ENCODE measurements at regions not wholly inside any gene's neighbourhood (a gene's known extent, or its start where the extent isn't known, plus 50 kb on each side); places are given as distances from the start of the nearest gene placed in this dataset.

DNA sequence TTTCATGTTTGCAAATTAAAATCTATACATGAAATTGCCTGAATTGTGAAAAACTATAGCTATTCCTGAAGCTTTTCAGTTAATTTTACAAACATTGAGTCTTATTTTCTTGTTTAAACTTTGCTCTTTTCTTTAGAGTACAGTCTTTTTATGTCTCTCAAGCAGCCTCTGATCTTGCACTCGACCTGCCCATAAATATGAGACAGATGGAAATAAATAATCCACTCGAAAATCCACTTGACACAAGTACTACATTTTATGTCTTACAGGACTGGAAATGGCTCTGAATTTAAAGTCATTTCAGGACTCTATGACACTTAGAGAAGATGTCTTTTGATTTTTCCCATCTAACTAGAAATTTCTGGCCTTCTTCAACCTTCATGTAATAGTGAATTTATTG lies 283.8 kb downstream of the USP25 start:
- DNase-seq (ENCODE audit: low read depth in 2 of 2) = no peak

DNA sequence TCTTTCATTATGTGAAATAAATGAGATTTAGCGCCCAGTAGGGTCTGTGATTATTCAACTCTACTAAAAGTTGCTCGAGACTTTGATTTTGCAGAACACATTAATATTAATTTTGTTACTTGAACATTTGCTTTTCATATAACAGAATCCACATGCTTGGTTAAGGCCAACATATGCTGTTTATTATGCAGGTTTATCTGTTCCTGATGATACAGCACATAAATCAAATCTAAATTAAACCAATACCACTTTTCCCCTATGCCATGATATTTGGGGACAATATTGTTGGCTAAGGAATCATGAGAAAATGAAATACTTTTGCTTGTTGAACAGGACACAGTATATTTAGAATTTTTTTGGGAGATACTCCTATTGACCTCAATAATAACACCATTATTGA lies 291.1 kb downstream of the USP25 start:
- no peak for DNase-seq (ENCODE audit: low read depth in 2 of 2)

DNA sequence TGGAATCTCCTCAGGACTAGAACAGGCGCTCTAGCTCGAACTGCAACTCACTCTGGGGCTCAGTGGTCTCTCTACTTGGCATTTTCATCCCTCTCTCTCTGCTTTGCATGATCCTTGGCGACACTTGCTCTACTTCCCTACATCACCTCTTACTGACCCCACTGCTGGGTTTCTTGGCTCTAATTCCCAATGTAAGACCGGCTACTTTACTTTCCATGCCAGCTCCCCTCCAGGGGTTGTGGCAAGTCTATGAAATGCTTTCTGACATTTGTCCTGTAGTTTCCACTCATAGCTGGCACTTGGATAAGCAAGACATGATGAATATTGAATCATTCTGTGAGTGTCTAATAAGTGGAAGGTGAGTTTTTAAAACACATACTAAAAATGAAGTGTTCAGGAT lies 292.3 kb downstream of the USP25 start:
- DNase-seq (ENCODE audit: low read depth in 2 of 2) = no peak

DNA sequence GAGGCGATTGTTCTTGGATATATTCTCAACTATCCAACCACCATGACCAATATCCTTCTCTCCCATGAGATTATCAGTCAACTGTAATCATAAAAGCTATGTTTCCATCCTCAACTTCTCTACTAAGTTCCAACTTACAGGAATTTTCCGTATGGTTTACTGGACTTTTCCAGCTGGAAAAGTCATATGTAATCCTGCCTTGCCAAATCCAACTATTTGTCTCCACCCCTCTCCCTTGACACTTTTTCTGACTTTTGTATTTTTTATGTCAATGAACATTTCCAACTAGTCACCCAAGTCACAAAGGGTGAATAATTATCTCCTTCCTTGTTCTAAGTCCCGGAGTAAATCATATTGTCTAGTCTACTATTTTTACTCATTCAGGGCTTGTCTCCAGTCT lies 293.1 kb downstream of the USP25 start:
- no peak for DNase-seq (ENCODE audit: low read depth in 2 of 2)

DNA sequence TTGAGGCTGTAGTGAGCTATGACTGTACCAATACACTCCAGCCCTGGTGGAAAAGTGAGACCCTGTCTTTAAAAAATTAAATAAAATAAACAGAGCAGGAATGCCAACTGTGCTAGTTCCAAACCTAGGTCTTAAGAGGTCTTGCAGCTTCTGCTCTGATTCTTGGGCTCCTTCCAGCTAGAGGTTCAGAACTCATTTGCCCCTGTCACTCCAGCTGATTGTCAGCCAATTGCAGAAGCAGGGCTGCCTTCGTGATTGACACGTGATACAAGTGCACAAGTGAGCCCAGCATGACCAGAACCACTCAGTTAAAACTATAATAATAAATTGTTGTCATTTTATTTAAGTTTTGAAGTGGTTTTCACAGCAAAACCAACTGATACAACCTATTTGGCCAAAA lies 298.4 kb downstream of the USP25 start:
- no peak for DNase-seq (ENCODE audit: low read depth in 2 of 2)

DNA sequence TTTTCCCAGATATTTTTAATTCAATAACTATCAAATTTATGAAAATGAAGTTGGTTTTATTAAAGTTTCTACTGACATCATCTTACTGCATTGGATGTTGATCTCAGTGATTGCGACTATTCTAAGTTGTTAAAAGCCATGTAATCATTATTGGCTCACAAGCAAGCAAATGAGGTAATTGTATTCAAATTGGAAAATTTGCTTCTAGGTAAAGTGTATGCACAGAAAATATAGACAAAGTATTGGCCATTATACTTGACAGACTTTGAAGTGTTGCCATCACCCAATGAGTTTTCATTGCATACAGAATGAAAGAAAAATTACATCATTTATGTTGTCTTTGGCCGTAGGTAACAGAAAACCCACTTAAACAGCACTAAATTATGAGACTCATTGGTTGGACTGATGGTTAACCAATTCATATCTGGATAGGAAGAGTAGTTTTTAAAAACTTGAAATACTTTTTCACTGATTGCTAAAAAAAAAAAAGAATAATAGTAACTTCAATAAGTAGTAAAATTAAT lies 299.2 kb downstream of the USP25 start:
- DNase-seq (ENCODE audit: low read depth in 2 of 2) = no peak

DNA sequence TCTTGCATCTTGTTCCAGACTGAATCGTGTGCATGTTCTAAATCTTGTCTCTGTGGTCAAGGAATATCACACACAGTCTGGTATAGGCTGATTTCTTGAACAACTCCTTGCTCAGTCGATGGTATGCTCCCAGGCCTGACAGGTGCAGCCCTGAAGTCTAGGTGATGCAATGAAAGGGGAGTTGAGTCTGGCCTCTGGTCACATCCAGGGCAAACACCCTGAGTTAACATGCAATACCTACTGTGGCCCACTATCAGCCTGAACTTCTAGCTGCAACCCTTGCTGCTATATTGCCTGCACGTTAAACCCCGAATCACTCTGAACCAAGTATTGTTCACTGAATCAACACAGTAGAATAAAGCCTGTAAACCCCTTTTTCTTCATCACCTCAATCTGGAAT lies 303.4 kb downstream of the USP25 start:
- no peak for DNase-seq (ENCODE audit: low read depth in 2 of 2)

GRCh38 chr21:16034446-16035190 lies 304.8 kb downstream of the USP25 start:
- DNase-seq (ENCODE audit: low read depth in 2 of 2) = no peak

DNA sequence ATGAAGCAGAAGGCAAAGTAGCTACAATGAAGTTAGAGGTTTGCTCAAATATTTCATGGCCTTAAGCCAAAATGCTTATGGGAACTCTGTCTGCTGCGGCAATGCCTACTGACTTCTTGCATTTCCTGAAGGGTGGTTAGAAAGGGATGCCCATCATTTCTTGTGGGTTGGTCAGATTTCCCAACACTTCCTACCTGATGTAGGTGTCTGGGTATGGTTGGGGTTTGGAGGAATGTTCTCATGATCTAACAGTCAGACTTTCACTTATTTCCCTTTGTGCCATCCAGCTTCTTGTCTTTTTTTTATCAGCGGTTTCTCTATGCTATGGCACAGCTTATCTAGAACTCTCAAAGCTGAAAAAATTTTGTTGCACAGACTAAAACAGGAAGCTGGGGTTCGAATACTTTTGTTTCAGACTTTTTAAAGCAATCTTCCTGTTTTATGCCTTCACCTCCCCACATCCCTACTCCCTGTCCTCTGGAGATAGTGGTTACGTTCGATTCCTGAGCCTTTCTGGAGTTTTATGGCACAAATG lies 307.7 kb downstream of the USP25 start:
- no peak for DNase-seq (ENCODE audit: low read depth in 2 of 2)

GRCh38 chr21:16040601-16041000 lies 310.8 kb downstream of the USP25 start:
- DNase-seq (ENCODE audit: low read depth in 2 of 2) = no peak

GRCh38 chr21:16044676-16045075 lies 314.9 kb downstream of the USP25 start:
- DNase-seq (ENCODE audit: low read depth in 2 of 2) = no peak

DNA sequence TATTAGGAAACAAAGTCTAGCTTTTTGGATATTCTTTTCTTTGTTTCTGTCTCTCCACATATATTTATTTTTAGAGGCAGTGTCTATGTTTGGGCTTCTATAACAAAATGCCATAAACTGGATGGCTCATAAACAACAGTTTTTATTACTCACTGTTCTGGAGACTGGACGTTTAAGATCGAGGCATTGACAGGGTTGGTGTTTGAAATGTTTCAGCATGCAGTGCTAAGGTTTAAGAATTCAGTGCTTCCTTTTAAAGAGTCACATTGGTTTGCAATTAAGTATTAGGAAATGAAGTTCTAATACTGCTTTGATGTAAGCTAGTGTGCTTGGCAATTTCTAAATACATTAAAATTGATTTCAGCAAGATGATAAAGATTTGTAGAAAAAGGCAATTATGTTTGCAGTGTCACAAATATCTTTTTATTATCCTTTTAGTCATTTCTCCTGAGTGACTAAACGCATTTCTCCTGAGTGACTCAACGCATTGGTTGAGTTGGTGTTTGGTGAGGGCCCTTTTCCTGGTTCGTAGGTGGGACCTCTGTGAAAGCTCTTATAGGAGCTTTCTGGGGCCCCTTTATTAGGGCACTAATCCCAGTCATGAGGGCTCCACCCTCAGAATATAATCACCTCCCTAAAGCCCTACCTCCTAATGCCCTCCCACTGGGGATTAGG lies 317.0 kb downstream of the USP25 start:
- DNase-seq (ENCODE audit: low read depth in 2 of 2) = no peak

- no peak for DNase-seq (ENCODE audit: low read depth in 2 of 2)
Measured at GRCh38 chr21:16047904-16048303, 318.1 kb downstream of the USP25 start.

DNA sequence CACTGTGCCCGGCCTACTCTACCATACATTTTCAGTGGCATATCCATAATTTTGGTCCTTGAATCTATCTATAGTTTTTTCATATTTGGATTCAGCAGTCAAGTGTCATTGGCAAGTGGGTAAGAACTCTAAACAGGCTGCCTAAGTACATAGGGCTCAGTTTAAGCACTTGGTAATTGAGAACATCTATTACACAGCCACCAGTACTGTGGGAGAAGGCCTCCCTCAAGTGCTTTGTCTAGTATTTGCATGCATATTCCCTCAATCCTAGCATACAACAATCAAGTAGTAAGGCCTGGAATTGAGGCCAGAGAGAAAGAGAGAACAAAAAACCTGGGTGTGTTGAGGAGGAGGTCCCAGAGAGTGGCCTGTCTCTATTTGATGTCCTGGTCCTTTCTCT lies 325.2 kb downstream of the USP25 start:
- DNase-seq (ENCODE audit: low read depth in 2 of 2) = no peak

GRCh38 chr21:16058896-16059295 lies 329.1 kb downstream of the USP25 start:
- DNase-seq (ENCODE audit: low read depth in 2 of 2) = no peak

DNA sequence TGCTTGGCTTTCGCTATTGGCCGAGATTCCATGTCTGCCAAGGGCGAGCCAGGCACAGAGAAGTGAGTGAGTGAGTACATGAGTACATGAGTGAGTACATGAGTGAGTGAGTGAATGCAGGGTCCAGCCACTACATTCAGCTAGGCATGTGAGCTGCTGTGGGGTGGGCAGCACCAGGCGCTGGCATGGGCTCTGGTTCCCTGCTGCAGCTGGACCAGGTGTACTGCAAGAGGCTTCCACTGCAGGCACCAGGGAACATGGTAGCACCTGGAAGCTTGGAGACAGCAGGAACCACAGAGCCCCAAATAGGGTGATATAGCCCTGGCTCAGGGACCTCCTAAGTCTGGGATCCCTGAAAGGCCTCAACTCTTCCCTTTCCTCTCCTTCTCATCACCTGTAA lies 330.2 kb downstream of the USP25 start:
- no peak for DNase-seq (ENCODE audit: low read depth in 2 of 2)

- DNase-seq (ENCODE audit: low read depth in 2 of 2) = no peak
Measured at GRCh38 chr21:16061194-16061593, 331.4 kb downstream of the USP25 start.

GRCh38 chr21:16069178-16070112 lies 339.7 kb downstream of the USP25 start:
- no peak for DNase-seq (ENCODE audit: low read depth in 2 of 2)

GRCh38 chr21:16070207-16070651 lies 340.4 kb downstream of the USP25 start:
- no peak for DNase-seq (ENCODE audit: low read depth in 2 of 2)

- DNase-seq (ENCODE audit: low read depth in 2 of 2) = no peak
Measured at GRCh38 chr21:16071092-16071491, 341.3 kb downstream of the USP25 start.

DNA sequence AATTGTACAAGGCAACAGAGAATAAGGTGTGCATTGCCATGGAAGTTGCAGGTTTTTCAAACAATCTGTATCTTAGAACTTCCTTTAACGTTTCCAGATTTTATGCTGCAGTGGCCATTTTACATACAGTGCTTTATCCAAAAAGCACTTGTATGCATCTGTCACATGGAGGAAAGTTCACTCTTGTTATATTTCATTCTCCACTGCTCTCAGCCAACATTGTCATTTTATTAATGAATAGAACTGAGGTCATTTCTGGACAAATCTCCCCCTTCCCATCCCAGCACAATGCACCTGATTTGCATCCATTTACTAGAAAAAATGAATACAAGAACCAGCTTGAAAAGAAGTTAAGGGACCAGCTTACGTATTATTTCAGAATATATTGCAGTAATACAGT lies 342.0 kb downstream of the USP25 start:
- no peak for DNase-seq (ENCODE audit: low read depth in 2 of 2)

DNA sequence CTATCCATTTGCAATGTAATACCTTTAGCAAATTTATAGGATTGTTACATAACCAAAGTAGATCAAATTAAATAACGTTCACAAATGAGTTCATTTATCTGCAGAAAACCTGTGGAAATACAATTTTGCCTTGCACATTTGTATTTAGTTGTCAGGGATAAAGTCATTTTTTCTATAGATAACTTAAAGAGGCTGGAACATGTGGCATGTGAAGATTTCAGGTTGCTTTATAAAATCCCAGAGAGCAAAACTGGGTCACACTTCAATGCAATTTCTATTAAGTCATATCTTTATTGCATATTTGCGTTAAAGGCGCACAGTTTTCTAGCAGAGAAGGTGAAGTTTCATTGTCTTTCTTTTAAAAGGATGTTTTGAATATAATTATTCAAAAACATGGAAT lies 342.4 kb downstream of the USP25 start:
- DNase-seq (ENCODE audit: low read depth in 2 of 2) = no peak

Data from stimulated activated CD8-positive, alpha-beta memory T cell treated with anti-CD3 and anti-CD28 coated beads, Interleukin-7, amount 100 ng/mL, for 1 hour (primary cell).